ENCODE measurements at regions not wholly inside any gene's neighbourhood (a gene's known extent, or its start where the extent isn't known, plus 50 kb on each side); places are given as distances from the start of the nearest gene placed in this dataset.
"Not testable (repeated sequence)": the region's sequence is repeated elsewhere in the genome, so short reads cannot be mapped to it uniquely, and the experiment has no call there.

- FAIRE-seq (no peak), DNase-seq (ENCODE audit: insufficient read length, low spot score) (no peak)
These were observed 226.0 kb downstream of the AEBP2 start for GRCh38 chr12:19665121-19665900.

GRCh38 chr12:19666070-19666469 lies 226.8 kb downstream of the AEBP2 start:
- DNase-seq (ENCODE audit: insufficient read length, low spot score) (no peak), FAIRE-seq (no peak)

- FAIRE-seq, result no peak
- no peak for DNase-seq (ENCODE audit: insufficient read length, low spot score)
These were observed 230.5 kb downstream of the AEBP2 start for GRCh38 chr12:19669793-19670192.

DNA sequence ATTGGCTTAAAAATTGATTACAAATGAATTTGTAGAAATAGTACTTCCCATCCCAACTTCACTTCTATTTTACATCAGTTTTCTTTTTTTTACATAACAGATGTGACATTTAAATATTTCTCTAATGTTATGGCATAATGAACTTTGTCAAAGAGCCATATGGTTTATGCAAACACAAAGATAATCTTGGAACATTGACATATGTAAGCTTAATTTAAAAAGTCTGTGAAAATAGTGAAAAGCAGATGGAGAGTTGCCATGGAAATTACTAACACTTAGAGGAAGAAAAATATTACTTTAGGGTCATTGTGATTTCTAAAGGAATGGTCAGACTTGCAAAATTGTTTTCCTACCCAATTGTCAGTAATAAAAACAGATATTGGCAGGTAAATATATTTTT lies 232.4 kb downstream of the AEBP2 start:
- FAIRE-seq (no peak), DNase-seq (ENCODE audit: insufficient read length, low spot score) (no peak)

- FAIRE-seq, result no peak
- DNase-seq (ENCODE audit: insufficient read length, low spot score), result no peak
These were observed 235.1 kb downstream of the AEBP2 start for GRCh38 chr12:19674437-19674836.

GRCh38 chr12:19675361-19675760 lies 236.1 kb downstream of the AEBP2 start:
- DNase-seq (ENCODE audit: insufficient read length, low spot score) (no peak), FAIRE-seq (no peak)

DNA sequence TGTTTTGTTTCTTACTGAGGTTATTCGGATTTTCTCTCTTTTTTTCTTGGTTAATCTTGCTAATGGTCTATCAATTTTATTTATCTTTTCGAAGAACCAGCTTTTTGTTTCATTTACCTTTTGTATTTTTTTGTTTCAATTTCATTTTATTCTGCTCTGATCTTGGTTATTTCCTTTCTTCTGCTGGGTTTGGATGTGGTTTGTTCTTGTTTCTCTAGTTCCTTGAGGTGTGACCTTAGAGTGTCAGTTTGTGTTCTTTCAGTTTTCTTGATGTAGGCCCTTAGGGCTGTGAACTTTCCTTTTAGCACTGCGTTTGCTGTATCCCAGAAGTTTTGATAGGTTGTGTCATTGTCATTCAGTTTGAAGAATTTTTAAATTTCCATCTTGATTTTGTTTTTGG lies 239.2 kb downstream of the AEBP2 start:
- FAIRE-seq; DNase-seq (ENCODE audit: insufficient read length, low spot score): not testable (repeated sequence)

GRCh38 chr12:19681007-19681406 lies 241.7 kb downstream of the AEBP2 start:
- DNase-seq (ENCODE audit: insufficient read length, low spot score), result no peak

DNA sequence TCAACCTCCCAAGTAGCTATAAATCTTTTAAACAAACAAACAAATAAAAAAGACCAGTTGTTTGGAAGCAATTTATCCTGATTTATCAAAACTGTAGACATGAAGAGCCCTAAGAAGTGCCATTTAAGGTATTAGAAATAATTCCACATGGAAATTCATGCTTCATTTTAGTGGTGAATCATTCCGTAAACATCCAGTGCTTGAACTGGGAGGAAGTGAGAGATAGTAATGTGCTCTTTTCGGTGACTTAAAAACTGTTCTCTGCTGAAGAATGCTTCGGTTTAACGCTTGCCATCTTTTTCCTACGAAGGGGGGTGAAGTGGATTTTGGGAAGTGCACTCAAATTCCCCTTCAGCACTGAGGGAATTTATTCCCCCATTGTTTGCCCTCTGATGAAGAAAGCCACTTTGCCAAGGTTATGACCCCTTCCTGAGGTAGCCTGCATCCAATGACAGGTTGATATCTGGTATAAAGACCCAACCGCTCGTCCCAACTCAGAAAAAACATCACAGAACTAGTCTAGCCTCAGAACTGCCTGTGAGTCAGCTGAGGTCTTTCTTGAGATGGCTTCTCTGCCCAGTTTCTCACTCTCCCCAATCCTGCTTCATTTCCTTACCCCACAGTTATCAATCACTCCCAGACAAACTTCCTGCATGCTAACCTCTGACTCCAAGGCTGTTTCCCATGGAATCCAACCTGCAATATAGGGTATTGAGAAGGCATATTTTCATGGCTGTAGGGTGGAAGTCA lies 244.1 kb downstream of the AEBP2 start:
- DNase-seq (ENCODE audit: insufficient read length, low spot score) (no peak), FAIRE-seq (no peak)

More at GRCh38 chr12:19681007-19681406, 241.7 kb downstream of the AEBP2 start:
- no peak for FAIRE-seq

GRCh38 chr12:19687371-19687770 lies 248.1 kb downstream of the AEBP2 start:
- no peak for DNase-seq (ENCODE audit: insufficient read length, low spot score)

DNA sequence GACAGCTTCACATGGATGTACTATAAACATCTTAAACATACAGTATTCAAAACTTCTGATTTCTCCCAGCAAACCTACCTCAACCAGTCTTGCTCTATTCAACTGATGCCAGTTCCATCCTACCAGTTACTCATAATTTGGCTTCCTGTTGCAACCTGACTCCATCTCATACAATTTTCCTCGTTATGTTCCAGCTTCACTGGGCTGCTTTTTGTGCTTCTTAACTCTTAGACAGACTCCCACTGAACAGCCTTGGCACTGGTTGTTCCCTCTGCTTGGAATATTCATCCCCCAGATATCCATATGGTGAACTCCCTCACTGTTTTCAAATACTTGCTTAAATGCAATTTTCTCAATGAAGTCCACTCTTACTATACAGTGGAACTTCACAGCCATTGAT lies 249.2 kb downstream of the AEBP2 start:
- no peak for DNase-seq (ENCODE audit: insufficient read length, low spot score)
- no peak for FAIRE-seq

More at GRCh38 chr12:19687371-19687770, 248.1 kb downstream of the AEBP2 start:
- no peak for FAIRE-seq

GRCh38 chr12:19689226-19689625 lies 249.9 kb downstream of the AEBP2 start:
- FAIRE-seq (no peak), DNase-seq (ENCODE audit: insufficient read length, low spot score) (no peak)

DNA sequence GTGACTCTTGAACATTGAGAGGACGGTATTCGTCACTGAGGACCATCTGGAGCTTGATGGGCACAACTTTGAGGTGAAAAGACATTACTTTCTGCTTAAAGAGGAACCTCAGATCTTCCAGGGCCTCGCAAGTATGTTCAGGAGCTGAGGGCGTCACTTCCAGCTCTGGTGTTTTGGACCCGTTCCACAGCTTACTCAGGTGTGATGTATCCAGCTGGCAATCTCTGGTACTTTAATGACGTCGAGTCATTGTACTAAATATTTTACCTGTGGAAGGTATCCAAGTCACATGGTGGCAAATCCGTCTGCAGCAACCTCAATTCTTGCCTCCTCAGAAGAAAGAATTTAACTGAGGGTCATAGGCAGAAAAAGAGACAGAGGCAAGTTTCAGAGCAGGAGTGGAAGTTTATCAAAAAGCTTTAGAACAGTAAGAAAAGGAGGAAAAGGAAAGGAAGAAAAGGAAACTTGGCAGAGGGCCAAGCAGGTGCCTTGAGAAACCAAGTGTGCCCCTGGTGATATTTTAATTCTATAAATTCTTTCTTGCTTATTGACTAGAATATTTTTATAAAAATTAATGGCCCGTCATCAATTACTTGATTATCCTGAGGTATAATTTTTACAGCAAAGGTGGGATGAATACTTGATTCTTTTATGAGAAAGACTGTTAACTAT lies 250.6 kb downstream of the AEBP2 start:
- FAIRE-seq (no peak), DNase-seq (ENCODE audit: insufficient read length, low spot score) (no peak)

DNA sequence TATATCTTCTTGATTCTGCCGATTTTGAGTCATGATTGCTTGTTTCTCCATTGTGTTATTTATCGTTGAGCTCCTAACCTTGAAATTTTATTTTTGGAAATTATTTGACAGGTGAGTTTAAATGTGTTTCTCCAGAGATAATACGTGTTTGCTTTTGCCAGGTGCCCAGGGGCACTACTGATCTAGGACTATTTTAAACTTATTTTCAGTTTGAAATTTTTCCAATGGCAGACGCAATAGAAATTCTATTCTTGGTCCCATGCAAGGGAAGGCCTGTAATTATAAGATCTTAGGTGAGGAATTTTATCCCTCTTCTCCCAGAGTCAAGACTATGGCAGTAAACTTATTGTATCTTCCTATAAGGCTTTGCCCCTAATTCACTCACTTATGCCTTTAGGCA lies 252.8 kb downstream of the AEBP2 start:
- FAIRE-seq, result no peak
- DNase-seq (ENCODE audit: insufficient read length, low spot score), result no peak

DNA sequence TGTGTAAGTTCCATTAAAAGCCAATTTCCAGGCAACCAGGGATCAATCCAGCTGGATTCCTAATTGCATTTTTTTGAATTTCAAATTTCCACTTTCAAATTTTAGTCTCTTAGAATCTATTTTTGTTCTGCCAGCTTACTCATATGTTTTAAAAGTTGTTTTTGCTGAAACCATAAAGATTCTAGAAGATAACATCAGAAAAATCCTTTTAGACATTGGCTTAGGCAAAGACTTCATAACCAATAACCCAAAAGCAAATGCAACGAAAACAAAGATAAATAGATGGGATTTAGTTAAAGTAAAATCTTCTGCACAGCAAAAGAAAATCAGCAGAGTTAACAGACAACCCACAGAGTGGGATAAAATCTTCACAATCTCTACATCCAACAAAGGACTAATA lies 253.3 kb downstream of the AEBP2 start:
- DNase-seq (ENCODE audit: insufficient read length, low spot score), result no peak
- no peak for FAIRE-seq

GRCh38 chr12:19694627-19695026 lies 255.3 kb downstream of the AEBP2 start:
- no peak for FAIRE-seq
- no peak for DNase-seq (ENCODE audit: insufficient read length, low spot score)

DNA sequence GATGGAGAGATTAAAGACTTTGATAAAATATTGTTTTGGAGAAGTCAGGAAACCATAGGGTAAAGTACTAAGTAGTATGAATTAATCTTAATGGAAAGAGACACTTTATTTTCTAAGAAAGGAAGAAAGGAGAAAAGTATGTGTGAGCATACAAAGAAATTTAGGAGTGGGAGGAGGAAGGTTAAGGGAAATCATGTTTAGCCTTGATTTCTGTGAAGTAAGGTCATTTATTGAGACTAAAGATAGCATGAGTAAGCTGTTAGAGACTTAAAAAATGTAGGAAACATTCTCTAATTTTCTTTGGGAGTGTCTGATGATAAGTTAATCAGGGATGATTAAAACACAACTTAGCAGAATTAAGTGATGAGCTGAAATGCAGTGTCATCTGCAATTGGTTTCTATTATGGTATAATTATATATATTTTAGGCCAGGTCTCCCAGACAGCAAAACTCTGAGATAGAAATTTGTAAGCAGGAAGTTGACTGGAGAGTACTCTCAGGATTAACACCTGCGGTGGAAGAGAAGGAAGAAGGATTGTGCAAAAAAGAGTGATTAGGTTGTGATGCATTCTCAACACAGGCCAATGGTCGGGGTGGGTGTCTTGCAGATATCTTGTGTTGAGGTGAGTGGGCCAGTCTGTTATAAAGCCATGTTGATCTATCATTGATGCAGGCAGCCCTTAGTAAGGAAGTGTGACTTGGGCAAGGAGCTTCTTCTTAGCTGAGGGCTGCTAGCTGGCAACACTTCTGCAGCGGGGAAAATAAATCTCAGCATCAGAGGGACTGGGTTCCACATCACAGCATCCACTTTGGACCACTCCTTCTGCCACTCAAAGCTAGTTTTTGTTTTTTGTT lies 256.2 kb downstream of the AEBP2 start:
- DNase-seq (ENCODE audit: insufficient read length, low spot score) (no peak), FAIRE-seq (no peak)

DNA sequence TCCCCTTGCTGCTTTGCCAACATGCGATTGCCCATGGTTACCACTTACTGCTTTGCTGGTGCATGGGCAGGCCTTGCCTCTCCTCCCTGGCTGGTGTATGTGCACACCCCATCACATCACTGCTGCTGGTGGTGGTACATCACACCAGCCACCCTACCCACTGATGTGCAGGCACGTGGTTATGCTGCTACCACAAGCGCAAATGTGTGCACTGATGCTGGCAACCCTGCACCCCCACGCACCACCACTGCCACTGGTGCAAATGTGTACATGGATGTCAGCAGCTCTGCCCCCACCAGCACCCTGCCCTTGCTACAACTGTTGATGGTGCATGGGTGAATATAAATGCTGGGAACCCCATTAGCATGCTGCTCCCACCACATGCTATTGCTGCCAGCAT lies 261.7 kb downstream of the AEBP2 start:
- FAIRE-seq (no peak), DNase-seq (ENCODE audit: insufficient read length, low spot score) (no peak)

DNA sequence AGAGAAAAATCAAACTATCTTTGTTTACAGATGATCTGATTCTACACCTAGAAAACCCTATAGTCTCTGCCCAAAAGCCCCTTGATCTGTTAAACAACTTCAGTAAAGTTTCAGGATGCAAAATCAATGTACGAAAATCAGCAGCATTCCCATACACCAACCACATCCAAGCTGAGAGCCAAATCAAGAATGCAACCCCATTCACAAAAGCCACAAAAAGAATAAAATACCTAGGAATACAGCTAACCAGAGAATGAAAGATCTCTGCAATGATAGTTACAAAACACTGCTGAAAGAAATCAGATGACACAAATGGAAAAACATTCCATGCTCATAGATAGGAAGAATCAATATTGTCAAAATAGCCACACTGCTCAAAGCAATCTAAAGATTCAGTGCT lies 265.7 kb downstream of the AEBP2 start:
- FAIRE-seq, result no peak

DNA sequence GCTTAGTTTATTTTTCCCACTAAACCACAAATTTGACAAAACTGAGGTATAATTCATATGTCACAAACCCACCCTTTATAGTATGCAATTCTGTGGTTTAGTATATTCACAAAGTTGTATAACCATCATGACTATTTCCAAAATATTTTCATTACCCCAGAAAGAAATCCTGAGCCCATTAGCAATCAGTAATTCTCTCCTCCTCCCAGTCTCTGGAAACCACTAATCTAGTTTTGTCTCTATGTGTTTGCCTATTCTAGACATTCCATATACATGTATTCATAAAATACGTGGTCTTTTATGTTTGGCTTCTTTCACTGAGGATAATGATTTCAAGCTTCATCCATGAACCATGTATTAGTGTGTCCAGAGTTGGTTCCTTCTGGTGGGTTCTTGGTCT lies 267.6 kb downstream of the AEBP2 start:
- FAIRE-seq (no peak), DNase-seq (ENCODE audit: insufficient read length, low spot score) (no peak)

More for the DNA sequence above, 265.7 kb downstream of the AEBP2 start:
- DNase-seq (ENCODE audit: insufficient read length, low spot score), result no peak
